Stromal cell of bone marrow (primary cell): ENCODE measurements at regions not wholly inside any gene's neighbourhood (a gene's known extent, or its start where the extent isn't known, plus 50 kb on each side); places are given as distances from the start of the nearest gene placed in this dataset.
"Not testable (repeated sequence)": the region's sequence is repeated elsewhere in the genome, so short reads cannot be mapped to it uniquely, and the experiment has no call there.

Experiments
- DNase-seq: peaks from one replicate; pipeline ENCODE4 v3.0.0-alpha.2; 2012; ENCODE audit warnings: low read depth

- DNase-seq = no peak
Observed at GRCh38 chr6:98036344-98036923, 753.4 kb upstream of the MMS22L start.

DNA sequence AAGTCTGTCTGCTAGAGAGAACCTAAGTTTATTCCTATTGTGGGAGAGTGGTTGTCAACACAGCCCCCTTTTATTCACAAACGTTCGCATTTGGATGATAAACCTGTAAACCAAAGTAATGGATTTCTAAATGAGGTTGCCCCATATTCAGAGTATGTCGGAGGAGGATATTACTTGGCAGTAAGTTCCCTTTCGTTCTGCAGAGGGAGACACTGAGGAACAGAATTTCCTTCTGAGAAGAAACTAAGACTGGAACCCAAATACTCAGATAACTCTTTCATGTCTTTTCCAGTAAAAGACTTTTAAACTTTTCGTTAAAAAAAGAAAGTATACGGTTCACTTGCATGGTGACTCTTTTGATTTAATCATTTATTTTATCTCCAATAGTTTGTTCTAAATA, 754.6 kb upstream of the MMS22L start:
- no peak for DNase-seq

DNA sequence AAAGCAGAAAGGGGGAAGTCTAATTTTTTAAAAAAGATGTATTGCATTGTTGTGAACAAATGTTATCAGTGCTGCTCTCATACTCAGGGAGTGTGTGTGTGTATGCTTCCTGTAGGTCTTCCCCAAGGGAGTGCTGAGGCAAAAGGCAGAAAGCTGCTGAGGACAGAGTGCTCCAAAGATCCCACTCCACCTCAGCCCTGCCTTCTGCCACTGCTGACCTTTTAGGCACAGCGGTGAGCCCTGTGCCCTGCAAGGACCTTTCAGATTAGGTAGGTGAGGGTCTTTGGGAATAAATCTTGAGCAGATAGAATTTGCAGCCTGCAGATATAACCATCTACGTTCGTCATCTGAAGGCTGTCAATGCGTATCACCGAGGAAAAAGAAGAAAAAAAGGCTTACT, 756.4 kb upstream of the MMS22L start:
- DNase-seq = no peak

- DNase-seq = no peak
Observed at GRCh38 chr6:98039904-98040607, 757.0 kb upstream of the MMS22L start.

DNA sequence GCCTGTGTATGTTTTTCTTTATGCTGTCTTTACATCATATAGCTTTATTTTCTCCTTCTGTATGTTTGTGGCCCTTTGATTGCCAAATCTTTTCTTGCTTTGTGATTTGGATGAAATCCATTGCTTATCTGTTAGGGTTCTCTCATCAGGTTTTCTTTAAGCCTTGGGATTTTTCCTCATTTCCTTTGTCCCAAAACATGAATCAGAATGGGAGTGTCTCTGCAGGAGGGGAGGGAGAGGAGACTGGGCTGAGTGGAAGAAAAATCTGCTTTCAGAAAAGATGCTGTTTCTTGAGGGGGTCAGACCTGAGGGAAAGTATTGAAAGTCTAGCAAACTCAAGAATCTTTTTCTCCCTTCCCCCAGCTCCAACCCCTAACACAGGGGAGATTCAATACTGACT, 758.0 kb upstream of the MMS22L start:
- no peak for DNase-seq

DNA sequence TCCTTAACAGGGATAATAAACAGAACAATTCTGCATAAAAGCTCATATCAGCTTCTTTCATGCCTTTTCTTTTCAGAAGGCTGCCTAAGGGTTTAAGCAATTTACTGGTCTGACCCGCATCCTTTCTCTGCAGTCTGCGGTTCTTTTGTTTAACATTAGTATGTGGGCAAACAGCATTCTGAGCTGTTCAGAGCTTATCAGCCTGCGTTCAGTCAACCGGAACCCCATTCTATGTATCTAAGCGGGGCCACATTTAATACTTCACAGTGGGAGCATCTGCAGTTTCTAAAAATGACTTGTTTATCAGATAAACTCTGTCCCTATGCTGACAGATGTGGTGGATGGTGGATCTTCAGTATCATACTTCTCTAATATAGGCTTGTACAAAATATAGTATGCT, 758.9 kb upstream of the MMS22L start:
- DNase-seq = no peak

DNA sequence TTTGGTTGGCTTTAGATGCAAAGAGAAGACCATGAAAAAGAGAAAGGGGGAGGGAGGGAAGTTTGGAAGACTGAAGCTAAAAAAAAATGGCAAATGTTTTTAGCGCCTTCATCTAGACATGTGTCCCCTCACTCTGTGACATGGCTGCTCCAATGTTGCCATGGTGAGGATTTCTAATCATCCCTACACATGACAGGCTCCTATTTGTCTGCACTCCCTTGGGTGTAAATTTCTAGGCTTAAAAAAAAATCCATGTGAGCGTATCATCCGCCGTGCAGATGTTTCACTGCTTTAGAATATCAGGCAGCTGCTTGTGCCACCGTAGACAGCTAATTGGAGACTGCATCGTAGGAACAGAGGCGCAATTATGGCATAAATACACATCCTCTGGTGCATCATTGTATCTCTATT, 761.1 kb upstream of the MMS22L start:
- no peak for DNase-seq

- no peak for DNase-seq
Observed at GRCh38 chr6:98044791-98045470, 761.9 kb upstream of the MMS22L start.

DNA sequence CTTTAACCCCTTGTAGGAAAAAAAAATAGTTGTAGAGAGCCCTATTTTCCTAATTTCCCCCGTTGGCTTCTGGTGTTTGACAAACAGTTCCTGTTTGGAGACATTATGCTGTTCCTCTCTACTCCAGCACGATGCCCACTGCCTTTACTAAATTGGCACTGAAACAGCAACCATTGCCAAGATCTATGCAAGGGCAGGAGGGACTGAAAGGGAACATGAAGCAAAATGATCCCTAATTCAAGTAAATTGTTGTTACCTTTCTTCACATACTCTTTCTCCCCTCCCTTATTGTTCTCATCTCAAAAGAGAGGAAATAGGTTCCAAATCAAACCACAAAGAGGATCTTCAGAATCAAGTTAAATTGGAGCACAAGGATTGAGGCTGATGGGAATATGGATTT, 764.1 kb upstream of the MMS22L start:
- DNase-seq = no peak

DNA sequence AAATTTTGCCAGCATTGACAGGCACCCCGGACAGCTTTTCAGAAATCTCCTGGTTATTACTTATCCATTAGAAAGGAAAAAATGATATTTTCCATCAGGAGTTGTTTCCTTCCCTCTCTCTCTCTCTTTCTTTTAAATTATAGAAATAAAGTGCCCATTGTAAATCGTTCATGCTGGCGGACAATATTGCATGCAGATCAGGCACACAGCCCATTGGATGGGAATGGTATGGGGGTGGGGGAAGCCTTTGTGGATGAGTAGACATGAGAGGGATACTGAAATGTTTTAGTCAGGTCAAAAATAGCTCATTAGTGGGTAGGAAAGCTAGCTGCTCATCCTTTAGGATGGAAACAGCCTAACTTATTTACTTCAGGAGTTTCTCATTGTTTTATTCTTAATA, 764.9 kb upstream of the MMS22L start:
- no peak for DNase-seq

GRCh38 chr6:98054453-98054852, 771.4 kb upstream of the MMS22L start:
- no peak for DNase-seq

GRCh38 chr6:98056955-98057354, 773.9 kb upstream of the MMS22L start:
- DNase-seq = no peak

DNA sequence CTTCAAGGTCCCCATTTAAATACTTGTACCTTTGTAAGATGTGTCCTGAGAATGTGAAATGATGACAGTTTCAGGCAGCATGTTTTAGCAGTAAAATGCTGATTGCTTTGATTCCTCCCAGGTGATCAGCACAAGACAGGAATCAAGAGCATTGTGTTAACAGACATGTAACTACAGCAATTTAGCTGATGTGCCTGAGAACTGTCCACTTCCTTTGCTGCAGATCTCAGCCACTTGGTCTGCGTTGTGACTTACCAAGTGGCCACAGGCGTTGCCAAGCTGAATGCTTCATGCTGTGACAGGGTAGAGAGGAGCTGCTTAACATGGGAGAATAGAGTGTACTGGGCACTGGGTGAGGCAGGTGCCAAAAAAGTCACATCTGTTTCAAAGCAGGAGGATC, 767.0 kb upstream of the POU3F2 start:
- no peak for DNase-seq

- DNase-seq = not testable (repeated sequence)
Observed at GRCh38 chr6:98088537-98088936, 745.8 kb upstream of the POU3F2 start.

DNA sequence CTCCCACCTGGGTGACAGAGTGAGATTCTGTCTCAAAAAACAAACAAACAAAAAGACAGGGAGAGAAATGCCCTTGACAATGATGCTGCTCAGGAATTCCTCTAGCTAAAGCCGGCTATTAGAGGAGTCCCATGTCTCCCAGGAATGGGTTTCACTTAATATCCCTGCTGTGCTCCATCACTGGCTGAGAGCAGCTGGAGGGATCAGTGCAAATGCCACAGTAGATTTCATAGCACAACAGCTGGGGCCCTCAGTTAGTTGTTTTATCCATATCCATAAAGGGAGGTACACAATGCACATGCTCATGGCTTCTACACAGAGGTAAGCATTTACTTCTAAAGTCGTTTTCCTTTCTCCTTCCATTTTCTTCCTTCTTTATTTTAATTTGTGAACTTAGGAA, 742.0 kb upstream of the POU3F2 start:
- no peak for DNase-seq

DNA sequence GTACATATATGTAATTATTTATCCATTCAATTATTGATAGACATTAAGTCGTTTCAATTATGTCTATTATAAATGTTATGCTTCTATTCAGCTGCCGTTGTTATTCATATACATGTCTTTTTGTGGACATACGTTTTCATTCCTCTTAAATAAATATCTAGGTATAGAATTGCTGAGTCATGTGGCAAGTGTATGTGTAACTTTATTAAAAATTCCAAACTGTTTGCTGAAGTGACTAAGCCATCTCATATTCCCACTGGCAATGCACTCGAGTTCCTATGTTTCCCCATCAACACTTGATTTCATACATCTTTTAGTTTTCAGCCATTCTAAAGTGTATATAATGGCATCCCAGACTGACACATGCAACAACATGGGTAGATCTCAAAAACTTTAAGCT, 739.7 kb upstream of the POU3F2 start:
- DNase-seq = no peak

DNA sequence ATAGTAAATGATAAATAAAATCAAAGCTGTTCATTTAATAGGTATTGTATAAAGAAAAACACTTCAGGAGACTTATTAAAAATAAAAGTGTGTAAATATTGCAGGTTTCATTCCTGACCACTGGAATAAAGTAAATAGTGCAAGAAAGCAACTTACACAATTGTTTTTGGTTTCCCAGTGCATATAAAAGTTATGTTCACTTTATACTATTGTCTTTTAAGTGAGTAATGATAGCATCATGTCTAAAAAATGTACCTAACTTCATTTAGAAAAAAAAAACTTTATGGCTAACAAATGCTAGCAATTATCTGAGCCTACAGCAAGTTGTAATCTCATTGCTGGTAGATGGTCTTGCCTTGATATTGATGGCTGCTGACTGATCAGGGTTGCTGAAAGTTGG, 726.6 kb upstream of the POU3F2 start:
- DNase-seq = no peak

DNA sequence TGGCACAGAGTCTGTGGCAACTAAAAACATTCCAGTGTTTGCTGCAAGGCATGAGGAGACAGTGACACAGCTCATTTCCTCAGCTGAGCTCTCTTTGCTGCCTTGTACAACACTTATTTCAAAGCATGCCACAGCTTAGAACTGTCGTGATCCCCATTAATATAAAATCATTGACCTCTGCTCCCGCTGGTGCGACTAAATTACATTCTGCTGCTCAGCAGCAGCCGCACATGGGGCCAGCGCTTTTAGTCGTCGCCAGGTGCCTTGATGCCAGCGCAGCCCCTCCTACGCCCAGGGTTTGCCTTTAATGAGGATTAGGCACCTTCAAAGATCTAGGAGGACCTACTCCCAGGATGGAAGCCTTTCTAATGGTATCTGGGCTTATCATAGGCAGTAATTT, 717.9 kb upstream of the POU3F2 start:
- no peak for DNase-seq

- DNase-seq = no peak
Observed at GRCh38 chr6:98117068-98117467, 717.3 kb upstream of the POU3F2 start.

- DNase-seq = no peak
Observed at GRCh38 chr6:98118397-98119045, 715.9 kb upstream of the POU3F2 start.

GRCh38 chr6:98124171-98124570, 710.2 kb upstream of the POU3F2 start:
- no peak for DNase-seq

DNA sequence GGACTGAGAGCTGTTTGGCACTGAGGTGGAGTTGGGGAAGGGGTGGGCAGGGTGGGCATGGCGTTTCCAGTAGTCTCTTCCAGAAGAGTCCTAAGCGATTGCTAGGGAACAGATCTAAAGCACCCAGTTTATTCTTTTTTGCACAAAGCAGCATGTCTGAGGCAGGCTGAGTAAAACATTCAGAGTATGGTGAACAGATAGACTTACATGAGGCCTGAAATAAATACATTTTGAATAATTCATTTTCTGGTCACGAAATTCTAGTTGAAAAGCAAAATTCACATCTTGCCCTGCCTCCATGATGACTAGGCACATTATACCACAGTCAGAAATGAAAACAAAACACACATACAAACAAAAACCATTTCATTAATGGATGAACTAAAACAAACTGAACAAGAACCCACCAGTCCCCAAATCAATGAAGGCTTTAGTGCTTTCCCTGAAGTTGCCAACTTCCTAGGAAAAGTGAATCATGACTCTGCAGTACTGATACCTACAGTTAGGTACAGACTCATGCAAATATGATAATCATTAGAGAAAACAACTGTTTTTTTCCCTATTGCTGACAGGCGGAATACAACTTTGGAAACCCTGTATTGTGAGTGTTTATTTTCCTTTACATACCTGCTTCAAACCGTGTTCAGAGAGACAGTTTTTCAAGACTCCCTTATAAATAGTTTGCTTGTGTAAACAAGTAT, 702.9 kb upstream of the POU3F2 start:
- DNase-seq = no peak

DNA sequence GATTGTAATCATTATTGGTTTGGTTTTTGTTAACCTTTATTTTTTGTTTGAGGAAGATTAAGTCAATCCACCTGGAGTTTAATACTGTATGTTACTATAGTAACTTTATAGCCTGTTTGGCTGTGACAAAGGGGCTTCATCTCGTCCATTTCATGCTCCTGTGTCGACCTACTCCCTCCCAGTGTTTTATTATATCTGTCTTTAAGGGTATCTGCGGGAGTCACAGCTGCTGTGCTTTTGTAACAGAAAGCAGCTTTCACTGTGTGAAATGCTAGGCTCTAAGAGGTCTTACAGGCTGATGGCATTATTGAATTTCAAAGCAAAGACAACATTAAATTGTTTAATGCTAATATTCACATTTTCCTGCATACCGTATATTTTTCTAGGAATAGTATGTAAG, 698.0 kb upstream of the POU3F2 start:
- no peak for DNase-seq
